Right lobe of liver (tissue), 4 donors: ENCODE measurements at regions not wholly inside any gene's neighbourhood (a gene's known extent, or its start where the extent isn't known, plus 50 kb on each side); places are given as distances from the start of the nearest gene placed in this dataset.

Experiments used
- POLR2A ChIP-seq: fragments of 450-650 bp; IDR thresholded peaks from one replicate; pipeline ENCODE4 v1.6.1; 2017; ENCODE audit warnings: antibody characterized with exemption, mild to moderate bottlenecking
- TF ChIP-seq, protein P1 (sequence below), 4 donors: fragments of 200-600 bp in 3 of 4; fragments of 450-650 bp in 1 of 4; IDR thresholded peaks; one replicate each; pipeline versions ENCODE4 v1.5.1 to v1.8.0; 2016 to 2022; ENCODE audit warnings: antibody characterized with exemption in 4 of 4, mild to moderate bottlenecking in 2 of 4
- donor health status: DM: no; HTN: no; CAD: no.
- donor health status: DM: no; HTN: no; CAD: no.
- donor health status: DM: no; HTN: yes; CAD: no.

DNA sequence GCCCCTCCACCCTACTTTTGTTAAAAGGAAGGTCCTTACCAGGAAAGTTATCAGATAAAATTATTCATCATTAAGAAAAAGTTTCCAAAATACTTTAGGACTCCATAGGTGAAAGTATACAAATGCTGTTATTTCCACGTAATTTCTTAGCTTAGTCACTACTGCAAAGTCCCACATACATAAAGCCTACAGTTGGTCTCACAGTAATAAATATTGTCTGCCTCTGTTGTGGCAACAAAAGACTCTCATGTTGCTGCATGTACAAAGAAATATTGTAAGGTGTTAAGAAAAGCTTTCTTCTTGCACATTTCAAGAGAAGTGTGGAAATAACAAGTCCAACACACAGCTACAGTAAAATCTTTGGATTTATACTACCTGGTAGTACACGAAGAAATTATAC lies 102.4 kb upstream of the DST start:
- TF ChIP-seq, protein P1, sequence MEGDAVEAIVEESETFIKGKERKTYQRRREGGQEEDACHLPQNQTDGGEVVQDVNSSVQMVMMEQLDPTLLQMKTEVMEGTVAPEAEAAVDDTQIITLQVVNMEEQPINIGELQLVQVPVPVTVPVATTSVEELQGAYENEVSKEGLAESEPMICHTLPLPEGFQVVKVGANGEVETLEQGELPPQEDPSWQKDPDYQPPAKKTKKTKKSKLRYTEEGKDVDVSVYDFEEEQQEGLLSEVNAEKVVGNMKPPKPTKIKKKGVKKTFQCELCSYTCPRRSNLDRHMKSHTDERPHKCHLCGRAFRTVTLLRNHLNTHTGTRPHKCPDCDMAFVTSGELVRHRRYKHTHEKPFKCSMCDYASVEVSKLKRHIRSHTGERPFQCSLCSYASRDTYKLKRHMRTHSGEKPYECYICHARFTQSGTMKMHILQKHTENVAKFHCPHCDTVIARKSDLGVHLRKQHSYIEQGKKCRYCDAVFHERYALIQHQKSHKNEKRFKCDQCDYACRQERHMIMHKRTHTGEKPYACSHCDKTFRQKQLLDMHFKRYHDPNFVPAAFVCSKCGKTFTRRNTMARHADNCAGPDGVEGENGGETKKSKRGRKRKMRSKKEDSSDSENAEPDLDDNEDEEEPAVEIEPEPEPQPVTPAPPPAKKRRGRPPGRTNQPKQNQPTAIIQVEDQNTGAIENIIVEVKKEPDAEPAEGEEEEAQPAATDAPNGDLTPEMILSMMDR (IDR thresholded peaks at IDR 0.05) = no peak
- TF ChIP-seq POLR2A = no peak
